Kidney (tissue), 13 donors: ENCODE measurements at regions not wholly inside any gene's neighbourhood (a gene's known extent, or its start where the extent isn't known, plus 50 kb on each side); places are given as distances from the start of the nearest gene placed in this dataset.

Source experiments
- DNase-seq, 5 donors: peaks; one replicate each; pipeline ENCODE4 v3.0.0-alpha.2; 2013 to 2020
- FAIRE-seq: peaks from 2 replicates; lab custom pipeline; 2012; peaks lifted over from hg19 to GRCh38; lab: Jason Lieb, UNC
- H3K27ac ChIP-seq, 2 donors: one replicate each; pipeline ENCODE4 v1.7.0; 2013; ENCODE audit warnings: low read depth in 2 of 2, low read length in 2 of 2, inconsistent platforms in 1 of 2
- H3K27me3 ChIP-seq: one replicate; pipeline ENCODE4 v1.7.1; 2013; ENCODE audit warnings: low read length, inconsistent platforms; ENCODE audit not compliant: control insufficient read depth, insufficient read depth
- H3K36me3 ChIP-seq, 3 donors: one replicate each; pipeline versions ENCODE4 v1.7.0 to v1.7.1; 2013; ENCODE audit warnings: low read length in 3 of 3, control low read depth in 1 of 3, inconsistent platforms in 1 of 3; ENCODE audit not compliant: insufficient read depth in 3 of 3, control insufficient read depth in 2 of 3
- H3K4me1 ChIP-seq, 3 donors: one replicate each; pipeline versions ENCODE4 v1.7.0 to v1.7.1; 2013; ENCODE audit warnings: low read length in 3 of 3, inconsistent platforms in 1 of 3, low read depth in 1 of 3; ENCODE audit not compliant: control insufficient read depth in 2 of 3, insufficient read depth in 2 of 3
- H3K4me3 ChIP-seq, 3 donors: one replicate each; pipeline versions ENCODE4 v1.7.0 to v1.8.1; 2013; ENCODE audit warnings: low read length in 3 of 3, control low read depth in 1 of 3, inconsistent platforms in 1 of 3
- H3K9ac ChIP-seq, 3 donors: one replicate each; pipeline versions ENCODE4 v1.7.0 to v1.7.1; 2013; ENCODE audit warnings: low read length in 3 of 3, control low read depth in 1 of 3, inconsistent platforms in 1 of 3
- H3K9me3 ChIP-seq, 3 donors: one replicate each; pipeline versions ENCODE4 v1.7.0 to v1.7.1; 2013; ENCODE audit warnings: low read length in 3 of 3, control low read depth in 1 of 3, inconsistent platforms in 1 of 3; ENCODE audit not compliant: control insufficient read depth in 2 of 3, insufficient read depth in 1 of 3
- intact Hi-C: fragments of 100-400 bp; cut with DNase I; formaldehyde crosslinking; loops from one replicate; pipeline ENCODE4 v1.11.1; 2022
- TF ChIP-seq, protein P1 (sequence below): IDR thresholded peaks from 3 replicates; pipeline ENCODE4 v1.5.1; 2012; ENCODE audit warnings: mild to moderate bottlenecking, moderate library complexity, borderline replicate concordance; ENCODE audit not compliant: insufficient read depth; ENCODE audit errors: extremely low read depth
- donor health status: control.
- donor health status: control.
- donor health status: control.
- donor health status: control.
- donor health status: control.
- donor health status: DM: yes; HTN: yes; CAD: no.
- donor health status: Normal renal cell carcinoma (clear cell type).

DNA sequence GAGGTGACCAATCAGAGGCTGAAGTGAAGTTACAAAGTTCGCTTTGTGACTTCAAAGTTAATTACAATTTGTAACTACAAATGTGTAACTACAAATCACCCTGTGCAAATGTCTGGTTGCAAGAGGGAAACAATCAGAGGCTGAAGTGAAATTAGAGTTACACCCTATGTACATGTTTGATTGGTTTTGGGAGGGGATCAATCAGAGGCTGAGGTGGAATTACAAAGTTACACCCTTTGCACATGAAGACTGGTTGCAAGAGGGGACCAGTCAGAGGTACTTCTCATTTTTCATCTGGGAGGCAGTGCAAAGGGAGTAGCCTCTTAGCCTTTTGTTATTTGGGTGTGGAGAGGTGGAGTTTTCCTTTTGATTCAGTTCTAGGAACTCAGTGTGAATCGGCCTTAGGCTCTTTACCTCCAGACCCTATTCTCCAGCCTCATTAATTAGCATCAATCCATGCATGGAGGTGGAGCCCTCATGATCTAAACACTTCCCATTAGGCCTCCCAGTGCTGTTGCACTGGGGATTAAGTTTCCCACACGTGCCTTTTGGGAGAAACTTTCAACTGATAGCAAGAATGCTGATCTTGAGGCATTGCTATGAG, 291.3 kb upstream of the MTNR1B start:
- no peaks in the 10 kb centered on the region for H3K27me3 ChIP-seq
- DNase-seq (no peak), FAIRE-seq (no peak)
- no peak overlapping the region for H3K27ac ChIP-seq
- no peaks in the 10 kb centered on the region for H3K36me3 ChIP-seq
- H3K4me1 ChIP-seq = no peaks in the 10 kb centered on the region
- TF ChIP-seq, protein P1, sequence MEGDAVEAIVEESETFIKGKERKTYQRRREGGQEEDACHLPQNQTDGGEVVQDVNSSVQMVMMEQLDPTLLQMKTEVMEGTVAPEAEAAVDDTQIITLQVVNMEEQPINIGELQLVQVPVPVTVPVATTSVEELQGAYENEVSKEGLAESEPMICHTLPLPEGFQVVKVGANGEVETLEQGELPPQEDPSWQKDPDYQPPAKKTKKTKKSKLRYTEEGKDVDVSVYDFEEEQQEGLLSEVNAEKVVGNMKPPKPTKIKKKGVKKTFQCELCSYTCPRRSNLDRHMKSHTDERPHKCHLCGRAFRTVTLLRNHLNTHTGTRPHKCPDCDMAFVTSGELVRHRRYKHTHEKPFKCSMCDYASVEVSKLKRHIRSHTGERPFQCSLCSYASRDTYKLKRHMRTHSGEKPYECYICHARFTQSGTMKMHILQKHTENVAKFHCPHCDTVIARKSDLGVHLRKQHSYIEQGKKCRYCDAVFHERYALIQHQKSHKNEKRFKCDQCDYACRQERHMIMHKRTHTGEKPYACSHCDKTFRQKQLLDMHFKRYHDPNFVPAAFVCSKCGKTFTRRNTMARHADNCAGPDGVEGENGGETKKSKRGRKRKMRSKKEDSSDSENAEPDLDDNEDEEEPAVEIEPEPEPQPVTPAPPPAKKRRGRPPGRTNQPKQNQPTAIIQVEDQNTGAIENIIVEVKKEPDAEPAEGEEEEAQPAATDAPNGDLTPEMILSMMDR = no peak
- no peak overlapping the region for H3K9ac ChIP-seq
- no peak overlapping the region for H3K4me3 ChIP-seq
- no peaks in the 10 kb centered on the region for H3K9me3 ChIP-seq
- intact Hi-C loops = no loop called here

DNA sequence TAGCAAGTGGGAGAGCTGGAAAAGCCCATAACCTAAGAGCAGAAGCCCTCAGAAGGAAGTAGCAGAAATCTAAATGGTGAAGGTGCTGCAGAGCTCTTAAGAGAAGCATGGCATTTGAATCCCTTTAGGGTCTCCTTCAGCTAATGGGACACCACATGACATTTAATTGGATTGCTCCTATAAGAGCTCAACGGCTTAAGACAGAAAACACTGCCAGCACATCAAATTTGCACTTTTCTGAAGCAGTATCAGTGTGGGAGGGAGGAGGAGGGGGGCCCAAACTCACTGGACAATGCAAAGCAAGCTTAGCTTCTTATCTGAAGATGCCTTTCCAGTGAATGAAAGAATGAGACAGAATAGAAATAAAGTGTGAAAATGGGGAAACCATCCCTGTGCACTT, 287.9 kb upstream of the MTNR1B start:
- Histone ChIP-seq H3K27me3 (no peaks in the 10 kb centered on the region), H3K4me3 (no peak overlapping the region), H3K4me1 (no peaks in the 10 kb centered on the region), H3K27ac (no peak overlapping the region), H3K36me3 (no peaks in the 10 kb centered on the region), H3K9ac (no peak overlapping the region), H3K9me3 (no peaks in the 10 kb centered on the region)
- TF ChIP-seq, protein P1 = no peak
- no peak for FAIRE-seq
- intact Hi-C loops = no loop called here
- DNase-seq = no peak

DNA sequence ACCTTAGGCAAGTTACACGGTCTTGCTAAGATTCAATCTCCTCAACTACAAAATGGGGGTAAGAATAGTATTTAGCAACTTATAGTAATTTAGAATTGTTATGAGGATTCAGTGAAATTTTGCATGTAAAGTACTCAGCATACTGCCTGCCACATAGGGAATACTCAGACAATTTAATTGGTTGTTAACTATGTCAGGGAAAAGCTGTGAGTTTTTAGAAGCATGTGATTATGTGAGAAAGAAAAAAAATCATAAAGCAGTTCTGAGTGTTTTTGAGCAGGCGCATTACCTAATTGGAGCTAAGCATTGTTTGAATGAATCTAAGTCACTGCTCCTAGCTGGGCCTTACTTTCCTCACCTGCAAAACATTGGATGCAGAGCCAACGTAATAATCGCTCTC, 287.3 kb upstream of the MTNR1B start:
- Histone ChIP-seq H3K4me3 (no peak overlapping the region), H3K4me1 (no peaks in the 10 kb centered on the region), H3K9ac (no peak overlapping the region), H3K27ac (no peak overlapping the region), H3K27me3 (no peaks in the 10 kb centered on the region), H3K36me3 (no peaks in the 10 kb centered on the region), H3K9me3 (no peaks in the 10 kb centered on the region)
- intact Hi-C loops = no loop called here
- FAIRE-seq = no peak
- DNase-seq = no peak
- TF ChIP-seq, protein P1 = no peak

DNA sequence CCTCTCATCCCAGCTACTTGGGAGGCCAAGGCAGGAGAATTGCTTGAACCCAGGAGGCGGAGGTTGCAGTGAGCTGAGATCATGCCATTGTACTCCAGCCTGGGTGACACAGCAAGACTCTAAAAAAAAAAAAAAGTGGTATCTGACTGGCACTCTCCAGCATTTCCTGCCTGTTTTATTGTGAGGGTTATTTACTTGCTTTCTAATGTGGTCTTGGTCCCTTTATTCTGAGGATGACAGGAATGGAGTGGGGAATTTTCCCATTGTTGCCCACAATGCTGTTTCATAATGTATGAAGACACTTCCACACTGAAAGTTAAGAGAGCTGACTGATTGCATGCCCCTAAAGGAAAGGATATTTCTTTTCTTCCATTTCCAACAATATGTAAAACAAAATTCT, 286.5 kb upstream of the MTNR1B start:
- no peak for FAIRE-seq
- no peak for DNase-seq
- no peaks in the 10 kb centered on the region for H3K27me3 ChIP-seq
- no peak overlapping the region for H3K4me3 ChIP-seq
- no peak overlapping the region for H3K27ac ChIP-seq
- intact Hi-C loops = no loop called here
- no peaks in the 10 kb centered on the region for H3K9me3 ChIP-seq
- H3K36me3 ChIP-seq = no peaks in the 10 kb centered on the region
- no peaks in the 10 kb centered on the region for H3K4me1 ChIP-seq
- TF ChIP-seq, protein P1 = no peak
- no peak overlapping the region for H3K9ac ChIP-seq
